ENCODE measurements at regions not wholly inside any gene's neighbourhood (a gene's known extent, or its start where the extent isn't known, plus 50 kb on each side); places are given as distances from the start of the nearest gene placed in this dataset.

GRCh38 chr19:29263305-29264135 lies 50.6 kb upstream of the UQCRFS1 start:
- TF ChIP-seq, protein P1, sequence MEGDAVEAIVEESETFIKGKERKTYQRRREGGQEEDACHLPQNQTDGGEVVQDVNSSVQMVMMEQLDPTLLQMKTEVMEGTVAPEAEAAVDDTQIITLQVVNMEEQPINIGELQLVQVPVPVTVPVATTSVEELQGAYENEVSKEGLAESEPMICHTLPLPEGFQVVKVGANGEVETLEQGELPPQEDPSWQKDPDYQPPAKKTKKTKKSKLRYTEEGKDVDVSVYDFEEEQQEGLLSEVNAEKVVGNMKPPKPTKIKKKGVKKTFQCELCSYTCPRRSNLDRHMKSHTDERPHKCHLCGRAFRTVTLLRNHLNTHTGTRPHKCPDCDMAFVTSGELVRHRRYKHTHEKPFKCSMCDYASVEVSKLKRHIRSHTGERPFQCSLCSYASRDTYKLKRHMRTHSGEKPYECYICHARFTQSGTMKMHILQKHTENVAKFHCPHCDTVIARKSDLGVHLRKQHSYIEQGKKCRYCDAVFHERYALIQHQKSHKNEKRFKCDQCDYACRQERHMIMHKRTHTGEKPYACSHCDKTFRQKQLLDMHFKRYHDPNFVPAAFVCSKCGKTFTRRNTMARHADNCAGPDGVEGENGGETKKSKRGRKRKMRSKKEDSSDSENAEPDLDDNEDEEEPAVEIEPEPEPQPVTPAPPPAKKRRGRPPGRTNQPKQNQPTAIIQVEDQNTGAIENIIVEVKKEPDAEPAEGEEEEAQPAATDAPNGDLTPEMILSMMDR (IDR thresholded peaks at IDR 0.05), result peak; percentile 95
- TF ChIP-seq, protein P2, sequence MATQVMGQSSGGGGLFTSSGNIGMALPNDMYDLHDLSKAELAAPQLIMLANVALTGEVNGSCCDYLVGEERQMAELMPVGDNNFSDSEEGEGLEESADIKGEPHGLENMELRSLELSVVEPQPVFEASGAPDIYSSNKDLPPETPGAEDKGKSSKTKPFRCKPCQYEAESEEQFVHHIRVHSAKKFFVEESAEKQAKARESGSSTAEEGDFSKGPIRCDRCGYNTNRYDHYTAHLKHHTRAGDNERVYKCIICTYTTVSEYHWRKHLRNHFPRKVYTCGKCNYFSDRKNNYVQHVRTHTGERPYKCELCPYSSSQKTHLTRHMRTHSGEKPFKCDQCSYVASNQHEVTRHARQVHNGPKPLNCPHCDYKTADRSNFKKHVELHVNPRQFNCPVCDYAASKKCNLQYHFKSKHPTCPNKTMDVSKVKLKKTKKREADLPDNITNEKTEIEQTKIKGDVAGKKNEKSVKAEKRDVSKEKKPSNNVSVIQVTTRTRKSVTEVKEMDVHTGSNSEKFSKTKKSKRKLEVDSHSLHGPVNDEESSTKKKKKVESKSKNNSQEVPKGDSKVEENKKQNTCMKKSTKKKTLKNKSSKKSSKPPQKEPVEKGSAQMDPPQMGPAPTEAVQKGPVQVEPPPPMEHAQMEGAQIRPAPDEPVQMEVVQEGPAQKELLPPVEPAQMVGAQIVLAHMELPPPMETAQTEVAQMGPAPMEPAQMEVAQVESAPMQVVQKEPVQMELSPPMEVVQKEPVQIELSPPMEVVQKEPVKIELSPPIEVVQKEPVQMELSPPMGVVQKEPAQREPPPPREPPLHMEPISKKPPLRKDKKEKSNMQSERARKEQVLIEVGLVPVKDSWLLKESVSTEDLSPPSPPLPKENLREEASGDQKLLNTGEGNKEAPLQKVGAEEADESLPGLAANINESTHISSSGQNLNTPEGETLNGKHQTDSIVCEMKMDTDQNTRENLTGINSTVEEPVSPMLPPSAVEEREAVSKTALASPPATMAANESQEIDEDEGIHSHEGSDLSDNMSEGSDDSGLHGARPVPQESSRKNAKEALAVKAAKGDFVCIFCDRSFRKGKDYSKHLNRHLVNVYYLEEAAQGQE (IDR thresholded peaks at IDR 0.05; ENCODE audit: insufficient read depth in 1 of 2, low read depth in 2 of 2, low read length in 1 of 2), result no peak
- TF ChIP-seq POLR2AphosphoS5 (IDR thresholded peaks at IDR 0.05; ENCODE audit: low read depth, low read length), result no peak
- TF ChIP-seq TCF7L2 (IDR thresholded peaks at IDR 0.05; ENCODE audit: low read depth, low read length), result no peak
- no peak for TF ChIP-seq SIN3A (IDR thresholded peaks at IDR 0.05; ENCODE audit: borderline replicate concordance, insufficient read depth, low read depth, low read length)
